HUDEP-2 (cell line): ENCODE measurements at regions not wholly inside any gene's neighbourhood (a gene's known extent, or its start where the extent isn't known, plus 50 kb on each side); places are given as distances from the start of the nearest gene placed in this dataset.
A peak's percentile ranks its signal among the peaks of the same experiment; 100 is the strongest.

Source experiments
- DNase-seq, 76 experiments: peaks; one replicate each; lab custom pipeline; 2025; ENCODE audit not compliant: unreplicated experiment in 76 of 76; lab: John Stamatoyannopoulos, UW

GRCh38 chr16:51458356-51459140, 307.5 kb upstream of the SALL1 start:
- no peak for DNase-seq

- DNase-seq, result no peak
Observed at GRCh38 chr16:51457775-51458174, 306.7 kb upstream of the SALL1 start.

GRCh38 chr16:51455398-51455797, 304.3 kb upstream of the SALL1 start:
- DNase-seq, result no peak

- DNase-seq, result no peak
Observed at GRCh38 chr16:51453251-51453650, 302.2 kb upstream of the SALL1 start.

GRCh38 chr16:51450909-51451308, 299.8 kb upstream of the SALL1 start:
- no peak for DNase-seq

GRCh38 chr16:51450376-51450775, 299.3 kb upstream of the SALL1 start:
- DNase-seq, result no peak

GRCh38 chr16:51449441-51449840, 298.4 kb upstream of the SALL1 start:
- no peak for DNase-seq

- DNase-seq, result no peak
Observed at GRCh38 chr16:51445250-51445649, 294.2 kb upstream of the SALL1 start.

GRCh38 chr16:51443934-51444333, 292.9 kb upstream of the SALL1 start:
- DNase-seq, result no peak

- DNase-seq, result no peak
Observed at GRCh38 chr16:51442141-51442870, 291.2 kb upstream of the SALL1 start.

- no peak for DNase-seq
Observed at GRCh38 chr16:51440131-51440889, 289.2 kb upstream of the SALL1 start.

- no peak for DNase-seq
Observed at GRCh38 chr16:51439271-51439670, 288.2 kb upstream of the SALL1 start.

GRCh38 chr16:51436742-51437141, 285.7 kb upstream of the SALL1 start:
- no peak for DNase-seq

- DNase-seq, result no peak
Observed at GRCh38 chr16:51434567-51435198, 283.6 kb upstream of the SALL1 start.

GRCh38 chr16:51433599-51433998, 282.5 kb upstream of the SALL1 start:
- no peak for DNase-seq

- peak in 1 of 76 experiments; percentile 6 for DNase-seq
Observed at GRCh38 chr16:51431517-51432241, 280.6 kb upstream of the SALL1 start.

- DNase-seq, result no peak
Observed at GRCh38 chr16:51430716-51431369, 279.8 kb upstream of the SALL1 start.

GRCh38 chr16:51429041-51429440, 278.0 kb upstream of the SALL1 start:
- no peak for DNase-seq

GRCh38 chr16:51427085-51427484, 276.0 kb upstream of the SALL1 start:
- DNase-seq, result no peak

GRCh38 chr16:51426276-51426675, 275.2 kb upstream of the SALL1 start:
- DNase-seq, result no peak
